PC-3 (cell line): ENCODE measurements at regions not wholly inside any gene's neighbourhood (a gene's known extent, or its start where the extent isn't known, plus 50 kb on each side); places are given as distances from the start of the nearest gene placed in this dataset.

Source experiments
- ATAC-seq: fragments of 200-7000 bp; cut with Tn5 transposase; 2 replicates; pipeline ENCODE4 v1.9.1; 2020; ENCODE audit warnings: mild to moderate bottlenecking, moderate library complexity
- BruUV-seq: library from RNA; stranded (reverse); fragments of 400-500 nt; replicated peaks from 2 replicates; lab custom pipeline; 2021; lab: Mats Ljungman, UMichigan
- CTCF ChIA-PET: fragments of 300-600 bp; sonication (Branson Sonifier 250); formaldehyde crosslinking; loops from one replicate; lab custom pipeline; 2022; ENCODE audit warnings: antibody characterized with exemption; lab: Charles Lee
- POLR2A ChIA-PET: fragments of 300-600 bp; sonication (Branson Sonifier 250); formaldehyde crosslinking; loops from one replicate; lab custom pipeline; 2022; ENCODE audit warnings: antibody characterized with exemption; ENCODE audit not compliant: unreplicated experiment; lab: Charles Lee
- DNase-seq: peaks from one replicate; pipeline ENCODE4 v3.0.0-alpha.2; 2015
- H2AFZ ChIP-seq: fragments of 300-600 bp; sonication (generic); 2 replicates; pipeline ENCODE4 v1.6.0; 2016; ENCODE audit warnings: antibody characterized with exemption, low read length
- H3F3A ChIP-seq: fragments of 300-600 bp; sonication (generic); one replicate; pipeline ENCODE4 v1.6.0; 2017; ENCODE audit warnings: antibody characterized with exemption, low read length, control low read depth, mild to moderate bottlenecking; ENCODE audit not compliant: unreplicated experiment
- H3K27ac ChIP-seq: fragments of 300-600 bp; sonication (generic); 2 replicates; pipeline ENCODE4 v1.5.1; 2016; ENCODE audit warnings: mild to moderate bottlenecking, low read length
- H3K27me3 ChIP-seq: fragments of 300-600 bp; sonication (generic); 2 replicates; pipeline ENCODE4 v1.6.1; 2016; ENCODE audit warnings: low read length, mixed read lengths
- H3K36me3 ChIP-seq: fragments of 300-600 bp; sonication (generic); 2 replicates; pipeline ENCODE4 v1.6.1; 2016; ENCODE audit warnings: low read depth, mixed run types, low read length, mixed read lengths
- H3K4me1 ChIP-seq: fragments of 300-600 bp; sonication (generic); 2 replicates; pipeline ENCODE4 v1.5.1; 2016; ENCODE audit warnings: low read length; ENCODE audit not compliant: insufficient read depth
- H3K4me2 ChIP-seq: fragments of 300-600 bp; sonication (generic); 2 replicates; pipeline ENCODE4 v1.6.0; 2016; ENCODE audit warnings: low read length
- H3K4me3 ChIP-seq: fragments of 300-600 bp; sonication (generic); 2 replicates; pipeline ENCODE4 v1.5.1; 2016; ENCODE audit warnings: mild to moderate bottlenecking, low read length, mixed read lengths
- H3K79me2 ChIP-seq: fragments of 300-600 bp; sonication (generic); 2 replicates; pipeline ENCODE4 v1.6.1; 2017; ENCODE audit warnings: low read length, mixed read lengths
- H3K9ac ChIP-seq: fragments of 300-600 bp; sonication (generic); 2 replicates; pipeline ENCODE4 v1.6.0; 2016; ENCODE audit warnings: mild to moderate bottlenecking, low read length
- H3K9me2 ChIP-seq: fragments of 300-600 bp; sonication (generic); replicated peaks from 2 replicates; pipeline ENCODE4 v1.6.1; 2016; ENCODE audit warnings: mixed run types, low read length, mixed read lengths
- H3K9me3 ChIP-seq: fragments of 300-600 bp; sonication (generic); 2 replicates; pipeline ENCODE4 v1.6.1; 2016; ENCODE audit warnings: low read length, mixed read lengths
- H4K20me1 ChIP-seq: fragments of 300-600 bp; sonication (generic); 2 replicates; pipeline ENCODE4 v1.6.1; 2016; ENCODE audit warnings: low read length, mixed read lengths
- EZH2 ChIP-seq: fragments of 300-600 bp; sonication (generic); IDR thresholded peaks from one replicate; pipeline ENCODE4 v1.6.1; 2017; ENCODE audit warnings: antibody characterized with exemption, mild to moderate bottlenecking, low read length; ENCODE audit not compliant: unreplicated experiment
- EZH2phosphoT487 ChIP-seq: fragments of 300-600 bp; sonication (generic); IDR thresholded peaks from 2 replicates; pipeline ENCODE4 v1.6.1; 2018; ENCODE audit warnings: mild to moderate bottlenecking, antibody characterized with exemption, low read length, borderline replicate concordance
- intact Hi-C: fragments of 100-400 bp; cut with micrococcal nuclease; formaldehyde crosslinking; loops from 2 replicates; pipeline ENCODE4 v1.9.0; 2023
- TF ChIP-seq, protein P1 (sequence below): fragments of 300-600 bp; sonication (generic); conservative IDR thresholded peaks from 2 replicates; pipeline ENCODE4 v1.5.1; 2017; ENCODE audit warnings: antibody characterized with exemption, low read depth, mild to moderate bottlenecking, low read length

DNA sequence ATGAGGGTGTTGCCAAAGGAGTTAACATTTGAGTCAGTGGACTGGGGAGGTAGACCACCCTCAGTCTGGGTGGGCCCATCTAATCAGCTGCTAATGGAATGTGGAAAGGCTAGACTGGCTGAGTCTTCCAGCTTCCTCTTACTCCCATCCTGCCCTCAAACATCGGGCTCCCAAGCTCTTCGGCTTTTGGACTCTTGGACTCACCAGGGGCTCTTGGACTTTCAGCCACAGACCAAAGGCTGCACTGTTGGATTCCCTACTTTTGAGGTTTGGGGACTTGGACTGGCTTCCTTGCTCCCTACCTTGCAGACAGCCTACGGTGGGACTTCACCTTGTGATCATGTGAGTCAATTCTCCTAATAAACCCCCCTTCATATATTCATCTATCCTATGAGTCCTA is 276.6 kb upstream of the DIO3 start:
- Histone ChIP-seq H3K4me3 (no peak overlapping the region), H3K27ac (no peak overlapping the region), H3K9me2 (no peaks in the 10 kb centered on the region), H4K20me1 (no peaks in the 10 kb centered on the region), H3K4me2 (no peak overlapping the region), H3F3A (no peaks in the 10 kb centered on the region), H3K4me1 (no peaks in the 10 kb centered on the region), H3K27me3 (no peaks in the 10 kb centered on the region), H2AFZ (no peak overlapping the region), H3K9me3 (no peaks in the 10 kb centered on the region), H3K9ac (no peak overlapping the region), H3K36me3 (no peaks in the 10 kb centered on the region), H3K79me2 (no peaks in the 10 kb centered on the region)
- TF ChIP-seq EZH2 = no peak
- TF ChIP-seq, protein P1, sequence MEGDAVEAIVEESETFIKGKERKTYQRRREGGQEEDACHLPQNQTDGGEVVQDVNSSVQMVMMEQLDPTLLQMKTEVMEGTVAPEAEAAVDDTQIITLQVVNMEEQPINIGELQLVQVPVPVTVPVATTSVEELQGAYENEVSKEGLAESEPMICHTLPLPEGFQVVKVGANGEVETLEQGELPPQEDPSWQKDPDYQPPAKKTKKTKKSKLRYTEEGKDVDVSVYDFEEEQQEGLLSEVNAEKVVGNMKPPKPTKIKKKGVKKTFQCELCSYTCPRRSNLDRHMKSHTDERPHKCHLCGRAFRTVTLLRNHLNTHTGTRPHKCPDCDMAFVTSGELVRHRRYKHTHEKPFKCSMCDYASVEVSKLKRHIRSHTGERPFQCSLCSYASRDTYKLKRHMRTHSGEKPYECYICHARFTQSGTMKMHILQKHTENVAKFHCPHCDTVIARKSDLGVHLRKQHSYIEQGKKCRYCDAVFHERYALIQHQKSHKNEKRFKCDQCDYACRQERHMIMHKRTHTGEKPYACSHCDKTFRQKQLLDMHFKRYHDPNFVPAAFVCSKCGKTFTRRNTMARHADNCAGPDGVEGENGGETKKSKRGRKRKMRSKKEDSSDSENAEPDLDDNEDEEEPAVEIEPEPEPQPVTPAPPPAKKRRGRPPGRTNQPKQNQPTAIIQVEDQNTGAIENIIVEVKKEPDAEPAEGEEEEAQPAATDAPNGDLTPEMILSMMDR = no peak
- no peak for TF ChIP-seq EZH2phosphoT487
- POLR2A ChIA-PET = no interaction called here
- ATAC-seq (no peak), DNase-seq (no peak)
- no TSS peak for BruUV-seq
- intact Hi-C loops = no loop called here
- CTCF ChIA-PET = no interaction called here

GRCh38 chr14:101286271-101287018 is 274.9 kb upstream of the DIO3 start:
- Histone ChIP-seq H4K20me1 (no peaks in the 10 kb centered on the region), H3K4me2 (no peak overlapping the region), H3K4me3 (no peak overlapping the region), H3K9me3 (no peaks in the 10 kb centered on the region), H3K27ac (no peak overlapping the region), H3K9ac (no peak overlapping the region), H2AFZ (no peak overlapping the region), H3K4me1 (no peaks in the 10 kb centered on the region), H3K9me2 (no peaks in the 10 kb centered on the region), H3K27me3 (no peaks in the 10 kb centered on the region), H3K79me2 (no peaks in the 10 kb centered on the region), H3F3A (no peaks in the 10 kb centered on the region), H3K36me3 (no peaks in the 10 kb centered on the region)
- ChIA-PET POLR2A (no interaction called here), CTCF (no interaction called here)
- intact Hi-C loops = no loop called here
- no TSS peak for BruUV-seq
- DNase-seq (no peak), ATAC-seq (no peak)
- TF ChIP-seq EZH2 = no peak
- no peak for TF ChIP-seq EZH2phosphoT487
- TF ChIP-seq, protein P1 = no peak

DNA sequence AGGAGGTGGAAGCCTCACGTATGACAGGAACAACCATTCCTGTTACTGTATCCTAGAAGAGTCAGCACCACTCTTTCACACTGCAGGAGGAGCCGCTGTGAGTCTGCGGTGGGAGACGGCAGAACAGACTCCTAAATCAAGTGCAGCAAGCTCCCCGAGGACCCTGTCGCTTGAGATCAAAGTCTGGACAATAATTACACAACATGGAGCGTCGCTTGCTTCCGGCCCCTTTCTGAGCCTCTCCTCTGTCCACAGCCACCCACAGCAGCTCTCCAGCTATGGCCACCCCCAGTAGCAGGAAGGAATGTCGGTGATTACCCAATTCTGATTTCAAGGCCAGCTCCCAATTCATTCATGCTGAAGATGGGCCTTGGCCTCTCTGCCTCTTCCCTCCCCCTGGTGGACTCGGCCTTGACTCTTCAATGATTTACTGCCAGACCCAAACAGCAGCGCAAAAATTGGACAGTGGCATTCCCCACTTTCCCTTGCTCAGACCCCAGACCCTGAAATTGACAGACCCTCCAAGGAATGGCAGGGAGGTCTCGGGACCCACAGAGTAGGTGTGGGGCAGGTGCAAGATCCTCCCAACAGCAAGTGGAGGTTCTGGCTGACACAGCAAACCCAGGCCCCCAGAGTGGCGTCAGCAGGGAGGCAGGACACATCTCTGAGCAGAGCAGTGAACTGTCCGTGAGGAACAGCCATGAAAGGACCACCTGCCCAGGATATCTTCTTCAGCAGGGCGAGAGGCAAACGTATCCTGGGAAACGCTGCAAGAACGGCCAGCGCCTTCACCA is 272.7 kb upstream of the DIO3 start:
- ATAC-seq (no peak), DNase-seq (no peak)
- Histone ChIP-seq H3K27me3 (no peaks in the 10 kb centered on the region), H2AFZ (no peak overlapping the region), H3K79me2 (no peaks in the 10 kb centered on the region), H3F3A (no peaks in the 10 kb centered on the region), H3K4me2 (no peak overlapping the region), H4K20me1 (no peaks in the 10 kb centered on the region), H3K4me3 (no peak overlapping the region), H3K4me1 (no peaks in the 10 kb centered on the region), H3K27ac (no peak overlapping the region), H3K9me3 (no peaks in the 10 kb centered on the region), H3K36me3 (no peaks in the 10 kb centered on the region), H3K9ac (no peak overlapping the region), H3K9me2 (no peaks in the 10 kb centered on the region)
- BruUV-seq = no TSS peak
- intact Hi-C loops = no loop called here
- ChIA-PET POLR2A (no interaction called here), CTCF (no interaction called here)
- no peak for TF ChIP-seq EZH2phosphoT487
- no peak for TF ChIP-seq EZH2
- TF ChIP-seq, protein P1 = no peak
